Vagina (tissue), 2 donors: ENCODE measurements at regions not wholly inside any gene's neighbourhood (a gene's known extent, or its start where the extent isn't known, plus 50 kb on each side); places are given as distances from the start of the nearest gene placed in this dataset.

ENCODE experiments used
- DNase-seq, 2 donors: peaks; one replicate each; pipeline ENCODE4 v3.0.0-alpha.2; 2017; ENCODE audit errors: extremely low spot score in 2 of 2
- H3K27ac ChIP-seq: fragments of 200-600 bp; sonication (generic); one replicate; pipeline ENCODE4 v1.5.1; 2019
- H3K27me3 ChIP-seq: fragments of 200-600 bp; sonication (generic); one replicate; pipeline ENCODE4 v1.5.1; 2019
- H3K36me3 ChIP-seq, 2 donors: fragments of 200-600 bp; sonication (generic); one replicate each; pipeline ENCODE4 v1.5.1; 2017 to 2019
- H3K4me1 ChIP-seq: fragments of 200-600 bp; sonication (generic); one replicate; pipeline ENCODE4 v1.5.1; 2019
- H3K4me3 ChIP-seq, 2 donors: fragments of 200-600 bp; sonication (generic); 1 replicate in 1 of 2; 2 replicates in 1 of 2; pipeline ENCODE4 v1.5.1; 2016 to 2019
- H3K9me3 ChIP-seq: fragments of 200-600 bp; sonication (generic); one replicate; pipeline ENCODE4 v1.5.1; 2019
- CTCF ChIP-seq, 3 experiments: fragments of 450-650 bp in 2 of 3; fragments of 200-600 bp in 1 of 3; sonication (generic) in 1 of 3; IDR thresholded peaks; one replicate each; pipeline ENCODE4 v1.5.1; 2017 to 2019; ENCODE audit warnings: antibody characterized with exemption in 3 of 3, mild to moderate bottlenecking in 2 of 3, moderate library complexity in 2 of 3
- POLR2A ChIP-seq, 2 donors: fragments of 450-650 bp; IDR thresholded peaks; one replicate each; pipeline ENCODE4 v1.6.1; 2017; ENCODE audit warnings: antibody characterized with exemption in 2 of 2, mild to moderate bottlenecking in 2 of 2, moderate library complexity in 2 of 2
- POLR2AphosphoS5 ChIP-seq, 2 donors: sonication (generic); formaldehyde crosslinking; IDR thresholded peaks; one replicate each; pipeline ENCODE4 v1.9.0; 2017; ENCODE audit warnings: antibody characterized with exemption in 2 of 2, mild to moderate bottlenecking in 2 of 2, low read depth in 1 of 2; ENCODE audit not compliant: insufficient read depth in 1 of 2
- intact Hi-C: fragments of 100-400 bp; cut with DNase I; formaldehyde crosslinking; loops from one replicate; pipeline ENCODE4 v1.15.1; 2023

- H3K4me1 ChIP-seq = no peaks in the 10 kb centered on the region
- intact Hi-C loops = no loop called here
- H3K4me3 ChIP-seq = no peak overlapping the region
- no peaks in the 10 kb centered on the region for H3K9me3 ChIP-seq
- no peak for DNase-seq
- H3K27ac ChIP-seq = no peak overlapping the region
- TF ChIP-seq POLR2A (IDR thresholded peaks at IDR 0.05) = no peak
- TF ChIP-seq POLR2AphosphoS5 (IDR thresholded peaks at IDR 0.05; ENCODE audit: insufficient read depth in 1 of 2, low read depth in 1 of 2) = no peak
- no peak for TF ChIP-seq CTCF (IDR thresholded peaks at IDR 0.05)
- H3K27me3 ChIP-seq = no peaks in the 10 kb centered on the region
- H3K36me3 ChIP-seq = no peaks in the 10 kb centered on the region
Observed at GRCh38 chr3:80521081-80521480, 753.3 kb upstream of the ROBO1 start.

- no peak overlapping the region for H3K4me3 ChIP-seq
- intact Hi-C loops = no loop called here
- no peak overlapping the region for H3K27ac ChIP-seq
Observed at GRCh38 chr3:80519436-80519835, 751.6 kb upstream of the ROBO1 start.

GRCh38 chr3:80496452-80496851 lies 728.7 kb upstream of the ROBO1 start:
- intact Hi-C loops = no loop called here
- Histone ChIP-seq H3K27me3 (no peaks in the 10 kb centered on the region), H3K4me3 (no peak overlapping the region), H3K27ac (no peak overlapping the region), H3K36me3 (no peaks in the 10 kb centered on the region), H3K4me1 (no peaks in the 10 kb centered on the region), H3K9me3 (no peaks in the 10 kb centered on the region)
- TF ChIP-seq POLR2A (IDR thresholded peaks at IDR 0.05) (no peak), CTCF (IDR thresholded peaks at IDR 0.05) (no peak), POLR2AphosphoS5 (IDR thresholded peaks at IDR 0.05; ENCODE audit: insufficient read depth in 1 of 2, low read depth in 1 of 2) (no peak)
- no peak for DNase-seq

More at GRCh38 chr3:80519436-80519835, 751.6 kb upstream of the ROBO1 start:
- TF ChIP-seq POLR2AphosphoS5 (IDR thresholded peaks at IDR 0.05; ENCODE audit: insufficient read depth in 1 of 2, low read depth in 1 of 2) (no peak), CTCF (IDR thresholded peaks at IDR 0.05) (no peak), POLR2A (IDR thresholded peaks at IDR 0.05) (no peak)
- Histone ChIP-seq H3K9me3 (no peaks in the 10 kb centered on the region), H3K36me3 (no peaks in the 10 kb centered on the region), H3K27me3 (no peaks in the 10 kb centered on the region), H3K4me1 (no peaks in the 10 kb centered on the region)
- DNase-seq = no peak

GRCh38 chr3:80492162-80492561 lies 724.4 kb upstream of the ROBO1 start:
- DNase-seq = no peak
- TF ChIP-seq POLR2A (IDR thresholded peaks at IDR 0.05) = no peak
- no peak for TF ChIP-seq POLR2AphosphoS5 (IDR thresholded peaks at IDR 0.05; ENCODE audit: insufficient read depth in 1 of 2, low read depth in 1 of 2)
- TF ChIP-seq CTCF (IDR thresholded peaks at IDR 0.05) = no peak
- intact Hi-C loops = no loop called here

GRCh38 chr3:80472961-80473360 lies 705.2 kb upstream of the ROBO1 start:
- intact Hi-C loops = no loop called here
- no peak overlapping the region for H3K27ac ChIP-seq

More at GRCh38 chr3:80492162-80492561, 724.4 kb upstream of the ROBO1 start:
- H3K4me1 ChIP-seq = no peaks in the 10 kb centered on the region
- no peaks in the 10 kb centered on the region for H3K36me3 ChIP-seq
- H3K4me3 ChIP-seq = no peak overlapping the region
- no peak overlapping the region for H3K27ac ChIP-seq
- no peaks in the 10 kb centered on the region for H3K27me3 ChIP-seq
- H3K9me3 ChIP-seq = no peaks in the 10 kb centered on the region

More at GRCh38 chr3:80472961-80473360, 705.2 kb upstream of the ROBO1 start:
- no peak overlapping the region for H3K4me3 ChIP-seq
- no peak for DNase-seq
- TF ChIP-seq CTCF (IDR thresholded peaks at IDR 0.05) = no peak
- no peak for TF ChIP-seq POLR2AphosphoS5 (IDR thresholded peaks at IDR 0.05; ENCODE audit: insufficient read depth in 1 of 2, low read depth in 1 of 2)
- TF ChIP-seq POLR2A (IDR thresholded peaks at IDR 0.05) = no peak
- no peaks in the 10 kb centered on the region for H3K36me3 ChIP-seq
- no peaks in the 10 kb centered on the region for H3K27me3 ChIP-seq
- H3K9me3 ChIP-seq = no peaks in the 10 kb centered on the region
- H3K4me1 ChIP-seq = no peaks in the 10 kb centered on the region
